ENCODE measurements at regions not wholly inside any gene's neighbourhood (a gene's known extent, or its start where the extent isn't known, plus 50 kb on each side); places are given as distances from the start of the nearest gene placed in this dataset.

- no peaks in the 10 kb centered on the region for H3K36me3 ChIP-seq
- H3K9me3 ChIP-seq (replicated peaks), result no peaks in the 10 kb centered on the region
- no peak overlapping the region for H3K4me3 ChIP-seq
- H3K4me1 ChIP-seq, result no peaks in the 10 kb centered on the region
- peaks cover 13% of the 10 kb centered on the region for H3K27me3 ChIP-seq
- H3K27ac ChIP-seq, result no peak overlapping the region
- DNase-seq, result no peak
Measured at GRCh38 chr1:11388617-11389016, 90.3 kb upstream of the DISP3 start.

GRCh38 chr1:11391327-11391726, 87.6 kb upstream of the DISP3 start:
- peaks cover 21% of the 10 kb centered on the region for H3K27me3 ChIP-seq
- no peak for DNase-seq
- H3K4me3 ChIP-seq, result no peak overlapping the region
- no peak overlapping the region for H3K27ac ChIP-seq
- H3K9me3 ChIP-seq (replicated peaks), result no peaks in the 10 kb centered on the region
- no peaks in the 10 kb centered on the region for H3K4me1 ChIP-seq
- H3K36me3 ChIP-seq, result no peaks in the 10 kb centered on the region

GRCh38 chr1:11391886-11392285, 87.1 kb upstream of the DISP3 start:
- Histone ChIP-seq H3K27me3 (peaks cover 26% of the 10 kb centered on the region), H3K27ac (no peak overlapping the region), H3K9me3 (replicated peaks) (no peaks in the 10 kb centered on the region), H3K36me3 (no peaks in the 10 kb centered on the region), H3K4me3 (no peak overlapping the region), H3K4me1 (no peaks in the 10 kb centered on the region)
- DNase-seq, result no peak

DNA sequence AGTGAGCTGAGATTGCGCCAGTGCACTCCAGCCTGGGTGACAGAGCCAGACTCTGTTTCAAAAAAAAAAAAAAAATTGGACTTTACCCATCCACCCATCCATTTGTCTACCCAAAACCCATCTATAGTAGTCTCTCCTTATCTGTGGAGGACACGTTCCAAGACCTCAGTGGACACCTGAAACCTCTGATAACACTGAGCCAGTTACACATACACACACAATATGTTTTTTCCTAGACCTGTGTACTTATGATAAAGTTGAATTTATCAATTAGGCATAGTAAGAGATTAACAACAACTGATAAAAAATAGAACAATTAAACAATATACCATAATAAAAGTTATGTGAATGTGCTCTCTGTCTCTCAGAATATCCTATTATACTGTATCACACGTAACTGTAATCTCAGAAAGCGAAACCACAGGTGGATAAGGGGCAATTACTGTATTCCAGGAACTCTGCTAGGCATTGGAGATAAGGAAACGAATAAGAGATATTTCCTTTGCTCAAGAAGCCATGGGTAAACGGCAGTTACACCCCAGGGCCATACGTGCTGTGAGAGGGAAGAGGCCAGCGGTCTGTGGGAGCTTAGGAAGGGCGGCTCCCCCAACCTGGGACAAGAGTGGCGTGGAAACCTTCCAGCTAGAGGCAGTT, 84.2 kb upstream of the DISP3 start:
- DNase-seq, result no peak
- H3K36me3 ChIP-seq, result no peaks in the 10 kb centered on the region
- no peak overlapping the region for H3K27ac ChIP-seq
- no peaks in the 10 kb centered on the region for H3K4me1 ChIP-seq
- peaks cover 31% of the 10 kb centered on the region for H3K27me3 ChIP-seq
- no peak overlapping the region for H3K4me3 ChIP-seq
- no peaks in the 10 kb centered on the region for H3K9me3 ChIP-seq (replicated peaks)

DNA sequence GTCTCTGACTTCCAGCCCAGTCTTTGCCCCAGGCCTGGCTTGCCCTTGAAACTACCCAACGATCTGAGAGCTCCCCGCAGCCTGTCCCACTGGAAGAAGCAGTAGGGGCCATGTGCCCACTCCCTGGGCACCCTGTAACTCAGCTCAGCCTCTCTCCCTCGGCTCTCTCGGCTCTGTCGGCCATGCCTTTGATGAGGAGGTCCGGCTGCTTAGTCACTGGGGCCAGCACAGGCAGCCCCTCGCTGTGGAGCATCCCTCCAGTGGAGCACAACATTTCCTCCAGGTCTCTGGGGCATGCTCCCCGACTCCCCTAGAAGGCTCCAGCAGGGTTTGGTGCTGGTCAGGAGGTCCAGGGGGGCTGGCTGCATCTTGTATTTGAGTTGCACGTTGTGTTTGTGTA, 83.3 kb upstream of the DISP3 start:
- no peaks in the 10 kb centered on the region for H3K36me3 ChIP-seq
- H3K9me3 ChIP-seq (replicated peaks), result no peaks in the 10 kb centered on the region
- no peaks in the 10 kb centered on the region for H3K4me1 ChIP-seq
- no peak overlapping the region for H3K27ac ChIP-seq
- H3K27me3 ChIP-seq, result peaks cover 31% of the 10 kb centered on the region
- H3K4me3 ChIP-seq, result no peak overlapping the region
- no peak for DNase-seq

DNA sequence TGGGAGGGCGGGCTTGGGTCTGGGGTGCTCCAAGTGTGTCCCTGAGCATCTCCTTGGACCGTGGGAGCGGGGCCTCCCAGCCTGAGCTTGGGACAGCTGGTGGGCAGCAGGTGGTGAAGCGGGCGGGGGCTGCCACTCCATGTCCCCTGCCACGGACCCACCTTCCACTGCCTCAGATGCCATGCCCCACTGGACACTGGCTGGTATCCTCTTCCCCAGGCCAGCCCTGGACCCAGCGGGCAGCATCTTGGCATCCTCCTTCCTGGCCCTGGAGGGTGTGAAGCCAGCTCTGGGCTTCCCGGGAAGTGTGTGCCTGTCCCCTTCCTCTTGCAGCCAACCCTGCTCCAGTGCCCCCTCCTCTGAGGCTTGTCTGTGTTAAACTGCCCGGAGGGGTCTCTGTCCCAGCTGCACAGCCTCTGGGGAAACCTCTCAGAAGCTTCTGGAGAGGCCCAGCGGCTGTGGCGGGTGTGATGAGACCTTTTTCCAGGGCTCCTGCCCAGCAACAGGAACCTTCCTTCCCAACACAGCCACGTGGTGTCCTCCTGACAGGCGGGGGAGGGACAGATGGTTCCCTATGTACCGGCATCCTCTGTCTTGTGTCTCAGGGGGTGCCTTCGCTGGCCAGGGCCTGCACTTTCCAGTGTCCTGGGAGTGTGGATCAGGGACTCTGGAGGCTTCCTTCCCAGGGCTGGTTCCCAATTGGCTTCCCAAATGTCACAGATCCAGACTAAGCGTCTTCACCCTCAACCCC, 81.6 kb upstream of the DISP3 start:
- Histone ChIP-seq H3K4me1 (no peaks in the 10 kb centered on the region), H3K36me3 (no peaks in the 10 kb centered on the region), H3K27ac (no peak overlapping the region), H3K27me3 (peaks cover 21% of the 10 kb centered on the region; the same call in 1 of the 2 replicates), H3K4me3 (no peak overlapping the region), H3K9me3 (replicated peaks) (0 out of 2 replicates have a peak, but pooled peaks cover 3% of the 10 kb centered on the region)
- no peak for DNase-seq

GRCh38 chr1:11399250-11399649, 79.7 kb upstream of the DISP3 start:
- DNase-seq, result no peak
- Histone ChIP-seq H3K4me1 (no peaks in the 10 kb centered on the region), H3K27me3 (peaks cover 18% of the 10 kb centered on the region; the same call in 1 of the 2 replicates), H3K36me3 (no peaks in the 10 kb centered on the region), H3K27ac (no peak overlapping the region), H3K9me3 (replicated peaks) (0 out of 2 replicates have a peak, but pooled peaks cover 5% of the 10 kb centered on the region), H3K4me3 (no peak overlapping the region)

DNA sequence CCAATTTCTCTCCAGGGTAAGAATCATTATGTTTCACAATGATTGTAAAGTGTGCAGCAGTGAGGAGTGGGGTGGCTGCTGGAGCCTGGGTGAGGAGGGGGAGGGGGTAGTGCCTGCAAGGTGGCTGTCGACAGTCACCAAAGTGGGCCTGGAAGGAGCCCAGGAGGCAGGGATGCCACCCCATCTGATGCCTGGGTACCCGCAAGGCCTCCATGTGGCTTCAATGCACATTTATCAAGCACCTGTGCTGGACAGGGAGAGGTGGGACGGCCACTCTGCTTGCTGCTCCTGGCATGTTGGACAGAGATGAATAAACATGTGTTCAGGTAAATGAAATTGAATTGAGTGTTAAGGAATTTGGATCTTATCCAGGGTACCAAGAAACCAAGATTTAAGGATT, 78.8 kb upstream of the DISP3 start:
- Histone ChIP-seq H3K4me1 (no peaks in the 10 kb centered on the region), H3K9me3 (replicated peaks) (0 out of 2 replicates have a peak, but pooled peaks cover 5% of the 10 kb centered on the region), H3K27ac (no peak overlapping the region), H3K36me3 (no peaks in the 10 kb centered on the region), H3K4me3 (no peak overlapping the region), H3K27me3 (peaks cover 14% of the 10 kb centered on the region; the same call in 1 of the 2 replicates)
- no peak for DNase-seq

DNA sequence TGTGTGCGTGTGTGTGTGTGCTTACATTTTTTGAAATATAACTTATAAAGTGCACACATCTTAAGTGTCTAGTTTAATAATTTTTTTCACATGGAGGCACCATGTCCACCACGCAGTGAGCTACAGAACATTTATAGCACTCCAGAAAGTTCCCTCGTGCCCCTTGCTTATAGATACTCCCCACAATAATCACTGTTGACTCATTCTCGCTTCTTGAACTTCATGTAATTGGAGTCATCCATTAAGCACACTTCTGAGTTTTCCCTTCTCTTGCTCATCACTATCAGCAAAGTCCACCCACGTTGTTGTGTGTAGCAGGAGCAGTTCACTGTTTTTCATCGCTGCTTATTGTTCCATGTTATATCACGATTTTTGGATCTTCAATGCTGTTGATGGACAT, 78.4 kb upstream of the DISP3 start:
- H3K4me1 ChIP-seq, result no peaks in the 10 kb centered on the region
- H3K4me3 ChIP-seq, result no peak overlapping the region
- H3K9me3 ChIP-seq (replicated peaks), result 0 out of 2 replicates have a peak, but pooled peaks cover 5% of the 10 kb centered on the region
- H3K27me3 ChIP-seq, result peaks cover 12% of the 10 kb centered on the region; the same call in 1 of the 2 replicates
- no peaks in the 10 kb centered on the region for H3K36me3 ChIP-seq
- DNase-seq, result no peak
- no peak overlapping the region for H3K27ac ChIP-seq

GRCh38 chr1:11406845-11407244, 72.1 kb upstream of the DISP3 start:
- peak in 1 of 2 experiments; percentile 13 for DNase-seq
- Histone ChIP-seq H3K36me3 (no peaks in the 10 kb centered on the region), H3K4me1 (no peaks in the 10 kb centered on the region), H3K27me3 (no peaks in the 10 kb centered on the region; the same call in 1 of the 2 replicates), H3K27ac (no peak overlapping the region), H3K9me3 (replicated peaks) (peaks cover 5% of the 10 kb centered on the region), H3K4me3 (no peak overlapping the region)

GRCh38 chr1:11407301-11407994, 71.5 kb upstream of the DISP3 start:
- DNase-seq, result peak; percentile 47 to 68
- no peaks in the 10 kb centered on the region for H3K4me1 ChIP-seq
- H3K27ac ChIP-seq, result no peak overlapping the region
- no peaks in the 10 kb centered on the region; the same call in 1 of the 2 replicates for H3K27me3 ChIP-seq
- H3K4me3 ChIP-seq, result no peak overlapping the region
- H3K9me3 ChIP-seq (replicated peaks), result peaks cover 1% of the 10 kb centered on the region
- H3K36me3 ChIP-seq, result no peaks in the 10 kb centered on the region

DNA sequence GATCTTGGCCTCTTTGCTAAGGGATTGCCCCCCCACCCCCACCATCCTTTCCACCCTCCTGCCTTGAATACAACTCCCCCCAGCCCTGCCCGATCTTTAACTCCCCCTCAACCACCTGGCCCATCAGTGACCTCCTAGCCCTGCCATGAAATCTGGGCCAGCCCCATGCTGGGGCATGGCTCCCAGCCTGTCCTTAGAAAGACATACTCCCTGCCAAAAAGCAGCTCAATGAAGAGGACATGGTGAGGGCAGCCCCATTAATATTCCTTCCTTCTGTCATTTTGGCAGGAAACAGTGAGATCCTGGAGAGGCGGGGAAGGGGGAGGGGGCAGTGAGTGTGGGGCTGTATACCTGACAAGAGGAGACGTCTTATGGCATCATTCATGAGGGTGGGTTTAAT, 66.8 kb upstream of the DISP3 start:
- Histone ChIP-seq H3K4me3 (no peak overlapping the region), H3K36me3 (no peaks in the 10 kb centered on the region), H3K27ac (no peak overlapping the region), H3K4me1 (peaks cover 5% of the 10 kb centered on the region), H3K27me3 (no peaks in the 10 kb centered on the region), H3K9me3 (replicated peaks) (no peaks in the 10 kb centered on the region; the same call in none of the 2 replicates)
- no peak for DNase-seq

DNA sequence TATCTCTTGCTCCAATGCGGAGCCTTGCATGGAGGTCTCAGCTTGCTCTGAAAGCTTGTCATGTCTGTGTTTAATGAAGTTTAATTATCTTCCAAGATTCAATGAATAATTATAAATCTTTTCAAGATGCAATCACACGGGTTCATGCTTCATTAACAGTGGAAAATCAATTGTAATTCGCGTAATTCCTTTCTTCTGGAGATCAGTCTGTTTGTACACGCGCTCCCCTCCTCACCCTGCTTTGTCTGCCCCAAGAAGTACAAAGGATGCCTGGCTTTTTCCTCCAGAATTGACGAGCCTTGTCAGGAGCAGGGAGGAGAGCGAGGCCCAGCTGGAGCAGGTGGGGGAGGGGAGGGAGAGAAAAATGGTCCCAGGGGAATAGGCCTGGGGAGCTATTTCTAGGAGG, 65.0 kb upstream of the DISP3 start:
- no peak overlapping the region for H3K4me3 ChIP-seq
- no peaks in the 10 kb centered on the region for H3K27me3 ChIP-seq
- H3K27ac ChIP-seq, result no peak overlapping the region
- H3K9me3 ChIP-seq (replicated peaks), result no peaks in the 10 kb centered on the region
- peak in 1 of 2 experiments; percentile 11 for DNase-seq
- H3K4me1 ChIP-seq, result peaks cover 10% of the 10 kb centered on the region
- H3K36me3 ChIP-seq, result no peaks in the 10 kb centered on the region

GRCh38 chr1:11414926-11415538, 63.9 kb upstream of the DISP3 start:
- Histone ChIP-seq H3K9me3 (replicated peaks) (no peaks in the 10 kb centered on the region), H3K4me1 (peaks cover 10% of the 10 kb centered on the region), H3K27ac (no peak overlapping the region), H3K27me3 (no peaks in the 10 kb centered on the region), H3K4me3 (no peak overlapping the region), H3K36me3 (no peaks in the 10 kb centered on the region)
- DNase-seq, result peak in 1 of 2 experiments; percentile 11

DNA sequence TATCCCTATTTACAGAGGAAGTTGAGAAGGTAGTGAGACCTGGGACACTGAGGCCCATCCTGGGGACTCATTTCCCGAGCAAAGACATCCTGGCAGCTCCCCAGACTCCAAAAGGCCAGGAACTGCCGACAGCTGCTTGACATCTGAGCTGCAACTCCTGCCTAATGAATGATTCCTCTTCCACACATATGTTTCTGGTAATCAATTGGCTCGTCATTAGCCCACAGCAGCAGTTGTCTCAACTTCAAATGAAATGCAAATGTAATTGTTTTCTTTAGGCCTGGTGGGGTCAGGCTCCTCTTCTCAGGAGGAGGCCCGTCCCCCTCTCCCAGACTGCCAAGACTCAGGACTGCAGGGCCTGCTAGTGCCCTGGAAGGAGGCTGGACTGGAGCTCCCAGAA, 61.8 kb upstream of the DISP3 start:
- no peak overlapping the region for H3K27ac ChIP-seq
- peak; percentile 32 to 74 for DNase-seq

More for the DNA sequence above, 61.8 kb upstream of the DISP3 start:
- Histone ChIP-seq H3K9me3 (replicated peaks) (no peaks in the 10 kb centered on the region), H3K4me1 (peaks cover 10% of the 10 kb centered on the region), H3K27me3 (no peaks in the 10 kb centered on the region), H3K36me3 (no peaks in the 10 kb centered on the region), H3K4me3 (no peak overlapping the region)

Measured in SJCRH30 (cell line).